Occipital lobe (tissue), 1 donor: ENCODE measurements at regions not wholly inside any gene's neighbourhood (a gene's known extent, or its start where the extent isn't known, plus 50 kb on each side); places are given as distances from the start of the nearest gene placed in this dataset.
"Not testable (repeated sequence)": the region's sequence is repeated elsewhere in the genome, so short reads cannot be mapped to it uniquely, and the experiment has no call there.

Experiments
- DNase-seq: peaks from one replicate; lab custom pipeline; 2025; lab: John Stamatoyannopoulos, UW

DNA sequence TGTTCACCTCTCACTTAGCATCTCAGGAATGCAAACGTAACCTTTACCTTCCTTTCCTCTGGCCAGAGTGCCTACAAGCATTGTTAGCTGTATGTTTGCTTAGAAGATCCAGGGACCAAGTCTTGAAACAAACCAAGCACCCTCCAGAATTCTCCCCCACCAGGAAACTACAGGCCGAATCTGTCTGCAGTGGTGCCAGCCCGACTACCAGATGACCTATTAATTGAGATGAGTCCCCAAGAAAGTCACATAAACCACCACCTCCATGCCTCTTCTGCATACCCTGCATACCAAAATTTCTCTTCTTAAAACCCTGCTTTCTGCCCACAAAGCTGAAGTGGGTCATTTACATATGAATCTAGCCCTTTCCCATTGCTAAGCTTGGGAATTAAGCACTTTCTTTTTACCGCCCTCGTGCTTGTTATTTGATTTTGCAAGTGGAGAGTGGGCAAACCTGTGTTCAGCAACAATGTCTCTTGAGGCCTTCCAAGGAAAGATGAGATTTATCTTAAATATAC is 1239.1 kb downstream of the CDH12 start:
- DNase-seq, result no peak

DNA sequence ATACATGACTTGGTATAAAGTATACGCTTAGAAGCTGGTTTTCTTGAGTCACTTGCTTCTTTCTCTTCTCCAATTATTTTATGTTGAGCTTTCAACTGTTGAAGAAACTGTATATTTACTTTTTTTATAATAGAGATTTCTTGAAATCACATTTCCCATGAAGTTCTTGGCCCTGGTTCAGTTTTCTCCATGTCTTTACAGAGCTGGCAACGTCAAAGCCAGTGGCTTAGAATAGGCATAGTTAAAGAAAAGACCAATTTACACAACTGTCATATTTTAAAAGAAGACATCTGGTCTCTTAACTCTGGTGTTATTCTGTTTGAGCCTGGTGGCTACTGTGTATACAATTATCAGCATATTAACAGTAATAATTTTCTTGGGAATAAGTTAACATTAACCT is 1249.3 kb downstream of the CDH12 start:
- no peak for DNase-seq

DNA sequence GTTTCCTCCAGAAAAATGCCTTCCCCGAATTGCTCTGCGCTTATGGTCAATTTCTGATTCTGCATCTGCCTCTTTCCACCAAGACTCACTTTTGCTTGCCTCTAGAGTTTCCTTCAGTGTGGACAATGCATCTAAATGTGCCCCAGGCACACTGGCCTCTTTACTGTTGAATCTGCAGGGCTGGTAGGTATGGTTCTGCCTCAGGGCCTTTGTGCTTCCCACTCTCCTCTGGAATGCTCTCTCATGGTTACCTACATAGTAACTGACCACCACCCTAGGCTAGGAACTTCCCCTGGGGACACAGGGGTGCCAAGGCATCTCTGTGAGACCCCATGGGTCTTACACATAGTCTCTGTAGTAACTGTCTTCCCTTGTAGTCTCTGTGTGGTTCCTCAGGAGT is 1258.6 kb downstream of the CDH12 start:
- no peak for DNase-seq

DNA sequence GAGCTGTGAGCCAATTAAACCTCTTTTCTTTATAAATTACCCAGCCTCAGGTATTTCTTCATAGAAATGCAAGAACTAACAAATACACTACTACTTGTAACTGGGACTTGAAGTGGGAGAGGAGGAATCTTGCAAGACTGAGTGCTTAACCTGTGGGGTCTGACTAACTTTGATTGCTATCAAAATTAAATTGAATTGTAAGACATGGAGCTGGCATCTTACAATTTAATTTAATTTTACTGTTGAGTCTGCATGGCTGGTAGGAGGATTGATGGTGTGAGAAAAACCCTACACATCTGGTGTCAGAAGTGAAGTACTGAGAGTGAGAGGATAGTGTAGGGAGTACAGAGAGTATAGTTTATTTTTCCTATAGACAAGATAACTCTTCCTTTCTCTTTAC is 1259.9 kb downstream of the CDH12 start:
- DNase-seq, result no peak

DNA sequence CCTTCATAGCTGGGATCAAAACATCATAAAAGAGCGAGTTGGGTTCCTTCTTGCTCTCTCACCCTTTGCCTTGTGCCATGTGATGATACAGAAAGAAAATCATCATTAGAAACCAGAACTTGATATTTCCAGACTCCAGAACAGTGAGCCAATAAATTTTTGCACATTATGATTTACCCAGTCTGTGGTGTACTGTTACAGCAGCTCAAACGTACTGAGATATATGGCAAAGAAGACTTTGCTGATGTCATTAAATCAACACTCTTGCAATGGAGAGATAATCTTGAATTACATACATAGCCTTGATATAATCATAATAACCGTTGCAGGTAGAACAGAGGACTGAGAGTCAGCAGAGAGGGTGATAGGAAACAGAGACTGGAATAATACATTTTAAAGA is 1271.6 kb downstream of the CDH12 start:
- DNase-seq, result no peak

DNA sequence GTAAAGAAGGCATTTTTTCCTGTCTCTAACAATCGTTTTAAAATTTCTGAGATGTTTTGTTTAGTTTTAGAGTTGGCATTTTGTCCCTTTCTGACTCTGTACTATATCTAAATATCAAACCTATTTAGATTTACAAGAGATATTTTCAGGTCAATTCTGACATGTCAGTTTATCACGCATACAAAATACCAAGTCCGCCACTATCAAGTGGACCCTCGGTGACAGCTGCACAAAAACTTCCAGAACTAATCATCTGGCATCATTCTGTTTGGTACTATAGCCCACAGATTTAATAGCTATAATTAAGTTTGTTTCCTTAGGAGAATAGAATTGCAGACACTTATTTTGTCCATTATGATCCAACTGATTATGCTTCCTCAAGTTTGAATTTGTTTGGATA is 1278.2 kb downstream of the CDH12 start:
- DNase-seq, result no peak

DNA sequence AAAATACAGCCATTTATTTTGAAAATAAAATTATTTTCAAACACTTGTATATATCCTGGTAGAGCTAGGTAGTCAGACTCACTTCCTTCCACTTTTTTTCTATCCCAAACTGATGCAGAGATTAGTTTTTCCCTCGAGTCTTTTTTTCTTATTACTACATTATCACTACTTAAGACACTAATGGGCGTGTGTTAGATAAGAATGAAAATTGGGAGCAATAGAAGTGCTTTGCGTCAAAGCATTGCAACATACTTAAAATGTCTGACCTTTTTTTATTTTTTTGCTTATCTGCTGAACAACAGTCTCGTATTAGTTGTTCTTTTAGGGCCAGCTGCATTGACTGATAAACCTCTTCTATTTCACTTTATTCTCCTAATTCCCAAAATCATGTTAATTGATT is 1278.7 kb downstream of the CDH12 start:
- DNase-seq, result no peak

DNA sequence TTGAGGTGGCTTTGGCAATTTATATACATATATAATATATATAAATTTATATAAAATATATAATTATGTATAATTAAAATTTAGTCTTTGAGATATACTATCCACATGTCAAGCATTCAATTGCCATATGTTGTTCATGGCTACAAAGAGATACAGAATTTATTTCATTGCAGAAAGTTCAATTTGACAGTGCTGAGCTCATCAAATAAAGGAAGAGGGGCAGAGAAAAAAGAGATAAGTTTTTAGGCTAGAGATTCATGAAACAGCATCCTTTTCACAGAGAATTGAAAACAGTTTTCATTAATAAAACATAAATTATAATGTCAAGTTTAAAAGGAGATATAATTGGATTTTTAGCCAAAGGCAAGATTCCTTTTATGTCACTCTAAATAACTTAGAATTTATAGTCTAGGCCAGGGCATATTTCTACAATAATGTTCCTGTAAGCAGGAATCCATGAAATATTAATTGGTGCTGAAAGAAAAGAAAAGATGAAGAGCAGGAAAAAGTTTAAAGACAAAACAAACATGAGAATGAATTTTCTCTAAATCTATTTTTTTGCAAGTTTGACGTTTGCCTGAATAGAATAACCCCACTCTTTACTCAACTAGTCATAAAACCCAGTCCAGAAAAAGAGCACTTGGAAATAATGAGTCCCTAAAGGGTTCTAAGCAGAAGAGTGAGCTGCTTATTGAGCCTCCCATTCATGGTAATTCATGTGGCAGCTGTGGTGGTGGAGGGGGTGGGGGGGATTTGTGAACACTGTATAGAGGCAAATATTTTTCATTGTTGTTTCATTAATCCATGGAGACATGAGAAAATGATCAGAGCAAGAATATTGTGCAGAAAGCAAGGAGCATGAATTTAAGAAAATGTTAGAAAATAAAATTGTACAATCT is 1279.5 kb downstream of the CDH12 start:
- no peak for DNase-seq

DNA sequence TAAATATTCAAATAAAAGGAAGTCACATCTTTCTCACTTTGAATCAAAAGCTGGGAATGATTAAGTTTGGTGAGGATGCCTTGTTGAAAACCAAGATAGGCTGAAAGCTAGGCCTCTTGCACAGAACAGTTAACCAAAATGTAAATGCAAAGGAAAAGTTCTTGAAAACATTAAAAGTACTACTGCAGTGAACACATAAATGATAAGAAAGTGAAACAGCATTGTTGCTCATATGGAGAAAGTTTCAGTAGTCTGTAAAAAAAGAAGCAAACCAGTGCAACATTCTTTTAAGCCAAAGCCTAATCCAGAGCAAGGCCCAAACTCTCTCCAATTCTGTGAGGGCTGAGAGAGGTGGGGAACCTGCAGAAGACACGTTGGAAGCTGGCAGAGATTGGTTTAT is 1281.9 kb downstream of the CDH12 start:
- not testable (repeated sequence) for DNase-seq

DNA sequence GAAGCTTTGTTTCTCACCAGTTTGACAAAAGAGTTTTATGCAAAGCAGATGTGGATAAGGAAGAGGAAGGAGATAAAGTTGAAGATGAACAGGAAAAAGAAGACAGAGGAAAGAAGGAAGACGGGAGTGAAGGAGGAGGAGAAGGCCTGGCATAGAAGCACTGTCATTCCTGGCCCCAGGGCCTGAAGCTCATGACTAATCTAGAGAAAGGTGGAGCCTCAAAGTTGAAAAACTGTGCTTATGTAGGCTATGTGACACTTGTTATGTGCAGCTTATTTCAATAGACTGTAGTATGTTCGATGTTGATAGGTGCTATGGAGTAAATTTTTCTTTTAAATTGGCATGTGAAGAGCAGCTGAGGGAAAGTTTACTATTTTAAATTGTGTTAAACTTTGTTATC is 1294.0 kb downstream of the CDH12 start:
- DNase-seq, result not testable (repeated sequence)

DNA sequence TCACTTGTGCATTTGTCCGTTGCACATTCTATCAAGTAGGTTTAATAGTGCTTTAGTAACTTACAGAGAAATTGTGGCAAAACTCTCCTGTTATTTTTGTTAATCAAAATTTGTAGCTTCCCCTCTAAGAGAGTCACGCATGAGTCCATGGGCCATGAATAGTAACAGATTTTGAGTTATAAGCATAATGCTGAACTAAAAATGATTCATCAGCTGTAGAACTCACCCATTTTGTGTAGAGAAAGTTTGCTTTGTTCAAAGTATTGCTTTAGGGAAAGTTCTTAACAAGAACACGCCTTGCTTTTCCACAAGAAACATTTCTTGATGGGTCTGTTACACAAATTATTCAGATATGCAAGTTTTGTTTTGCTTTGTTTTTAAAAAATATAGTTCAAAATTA is 1300.9 kb downstream of the CDH12 start:
- DNase-seq, result not testable (repeated sequence)

DNA sequence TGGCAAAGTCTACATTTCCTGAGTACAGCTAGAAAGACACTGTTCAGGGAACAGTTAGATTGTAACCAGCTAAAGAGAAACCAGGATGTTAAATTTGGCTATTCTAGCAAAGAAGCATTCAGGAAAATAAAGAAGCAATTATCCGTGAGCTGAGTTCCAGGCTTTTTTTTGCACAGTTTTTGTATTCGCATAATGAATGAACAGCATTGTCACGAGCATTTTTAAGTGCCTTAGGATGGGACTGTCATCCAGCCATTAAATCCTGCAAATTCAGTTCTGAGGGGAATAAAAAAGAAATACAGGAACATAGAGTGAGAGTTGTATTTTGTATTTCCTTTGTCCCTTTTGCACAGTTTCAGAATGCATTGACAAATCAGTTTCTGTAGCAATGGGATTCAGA is 1302.2 kb downstream of the CDH12 start:
- not testable (repeated sequence) for DNase-seq

DNA sequence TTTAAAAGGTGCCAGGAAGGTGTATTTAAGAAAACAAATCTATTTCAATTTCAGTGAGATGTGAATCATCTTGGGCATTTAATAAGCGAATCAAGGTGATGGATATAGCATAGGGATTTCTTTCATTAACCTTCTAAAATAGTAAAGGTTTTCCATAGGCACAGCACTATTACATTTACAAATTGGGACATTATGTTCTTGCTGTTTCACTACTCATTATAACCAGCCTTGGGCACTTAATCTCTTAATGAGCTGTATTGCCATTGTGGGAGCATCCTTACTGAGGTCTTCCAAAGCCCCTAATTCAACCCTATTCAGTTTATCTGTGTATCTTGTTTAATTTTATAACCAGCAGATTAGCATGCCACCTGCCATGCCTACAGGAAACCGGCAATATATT is 1305.5 kb downstream of the CDH12 start:
- DNase-seq, result not testable (repeated sequence)

DNA sequence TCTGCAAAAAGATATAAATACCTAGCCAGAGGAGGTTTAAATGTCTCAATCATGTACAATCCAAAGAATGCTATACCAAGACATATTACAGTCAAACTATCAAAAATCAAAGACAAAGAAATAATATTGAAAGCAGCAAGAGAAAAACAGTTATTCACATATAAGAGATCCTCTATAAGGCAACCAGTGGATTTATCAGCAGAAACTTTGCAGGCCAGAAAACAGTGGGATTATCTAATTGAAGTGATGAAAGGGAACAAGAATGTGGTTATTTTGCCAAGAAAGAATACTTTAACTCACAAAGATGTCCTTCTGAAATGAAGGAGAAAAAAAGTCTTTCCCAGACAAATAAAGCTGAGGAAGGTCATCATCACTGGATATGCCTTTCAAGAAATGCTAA is 1318.0 kb downstream of the CDH12 start:
- DNase-seq, result not testable (repeated sequence)

DNA sequence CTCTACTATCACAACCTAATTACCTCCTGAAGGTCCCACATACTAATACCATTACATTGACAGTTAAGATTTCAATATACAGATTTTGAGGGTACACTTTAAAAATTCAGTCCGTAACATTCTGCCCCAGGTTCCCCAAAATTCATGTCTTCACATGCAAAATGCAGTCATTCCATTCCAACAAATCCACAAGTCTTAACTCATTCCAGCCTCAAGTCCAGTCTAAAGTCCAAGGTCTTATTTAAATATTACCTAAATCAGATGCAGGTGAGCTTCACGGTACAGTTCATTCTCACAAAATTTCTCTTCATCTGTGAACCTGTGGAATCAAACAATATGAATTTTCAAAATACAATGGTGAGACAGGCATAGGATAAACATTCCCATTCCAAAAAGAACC is 1332.0 kb downstream of the CDH12 start:
- not testable (repeated sequence) for DNase-seq

DNA sequence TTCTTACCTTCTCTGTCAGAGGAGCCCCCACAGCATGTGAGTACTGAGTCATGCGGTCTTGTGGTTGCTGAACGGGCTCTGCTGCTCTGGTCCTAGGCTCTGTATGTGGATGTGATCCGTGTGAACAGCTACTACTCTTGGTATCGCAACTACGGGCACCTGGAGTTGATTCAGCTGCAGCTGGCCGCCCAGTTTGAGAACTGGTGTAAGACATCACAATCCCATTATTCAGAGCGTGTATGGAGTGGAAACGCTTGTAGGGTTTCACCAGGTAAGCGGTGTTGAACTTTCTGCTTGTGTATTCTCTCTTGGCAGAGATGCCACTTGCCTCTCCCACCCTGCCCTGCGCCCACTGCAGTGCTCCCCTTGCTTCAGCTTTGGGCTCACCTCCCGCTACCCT is 1356.2 kb downstream of the CDH12 start:
- DNase-seq, result not testable (repeated sequence)

DNA sequence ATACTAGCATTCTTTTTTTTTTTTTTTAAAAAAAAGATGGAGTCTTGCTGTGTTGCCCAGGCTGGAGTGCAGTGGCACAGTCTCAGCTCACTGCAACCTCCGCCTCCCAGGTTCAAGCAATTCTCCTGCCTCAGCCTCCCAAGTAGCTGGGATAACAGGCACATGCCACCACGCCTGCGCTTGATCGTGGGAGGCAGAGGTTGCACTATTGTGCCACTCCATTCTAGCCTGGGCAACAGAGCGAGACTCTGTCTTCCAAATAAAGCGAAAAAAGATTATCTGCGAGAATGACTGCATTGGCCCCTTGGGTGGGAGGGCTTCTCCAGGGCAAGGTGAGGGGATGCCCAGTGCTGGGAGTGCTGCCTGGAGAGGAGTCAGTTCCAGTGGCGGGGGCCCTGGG is 1357.1 kb downstream of the CDH12 start:
- not testable (repeated sequence) for DNase-seq

DNA sequence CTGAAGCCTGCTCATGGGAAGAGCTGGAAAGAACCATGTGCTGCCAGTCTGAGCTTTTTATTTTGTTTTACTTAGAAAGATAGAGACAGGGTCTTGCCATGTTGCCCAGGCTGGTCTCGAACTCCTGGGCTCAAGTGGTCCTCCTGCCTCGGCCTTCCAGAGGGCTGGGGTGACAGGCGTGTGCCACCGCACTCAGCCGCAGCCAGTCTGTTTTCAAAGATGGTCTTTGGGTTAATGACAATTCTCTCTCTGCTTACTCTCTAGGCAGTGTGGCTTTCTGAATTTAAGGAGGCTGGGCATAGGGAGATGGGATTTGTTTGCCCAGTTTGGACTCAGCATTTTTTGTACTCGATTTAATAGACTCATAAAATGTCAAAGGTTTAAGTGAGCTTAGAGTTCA is 1357.9 kb downstream of the CDH12 start:
- not testable (repeated sequence) for DNase-seq

DNA sequence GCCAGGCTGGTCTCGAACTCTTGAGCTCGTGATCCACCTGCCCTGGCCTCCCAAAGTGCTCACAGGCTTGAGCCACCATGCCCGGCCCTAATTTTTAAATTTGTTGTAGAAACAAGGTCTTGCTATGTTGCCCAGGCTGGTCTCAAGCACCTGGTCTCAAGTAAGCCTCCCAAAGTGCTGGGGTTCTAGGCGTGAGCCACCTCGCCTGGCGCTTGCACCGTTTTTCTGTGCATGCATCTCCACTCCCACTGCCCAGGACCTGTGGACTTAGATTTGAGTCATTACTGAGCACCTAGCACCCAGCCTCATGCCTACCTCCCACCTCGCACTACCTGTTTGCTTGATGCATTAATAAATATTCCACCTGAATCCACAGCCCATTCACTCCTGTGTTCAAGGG is 1359.1 kb downstream of the CDH12 start:
- not testable (repeated sequence) for DNase-seq

DNA sequence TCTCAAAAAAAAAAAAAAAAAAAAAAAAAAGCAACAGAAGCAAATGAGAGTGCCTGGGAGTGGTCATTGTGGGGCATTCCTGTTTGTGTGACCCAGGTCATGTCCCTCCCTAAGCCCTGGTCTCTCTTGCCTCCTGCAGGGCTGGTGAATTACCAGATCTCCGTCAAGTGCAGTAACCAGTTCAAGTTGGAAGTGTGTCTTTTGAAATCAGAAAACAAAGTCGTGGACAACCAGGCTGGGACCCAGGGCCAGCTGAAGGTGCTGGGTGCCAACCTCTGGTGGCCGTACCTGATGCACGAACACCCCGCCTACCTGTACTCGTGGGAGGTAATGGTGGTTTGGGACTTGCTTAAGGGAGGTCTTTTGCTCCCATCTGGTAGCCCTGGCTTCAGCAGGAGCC is 1362.0 kb downstream of the CDH12 start:
- not testable (repeated sequence) for DNase-seq

DNA sequence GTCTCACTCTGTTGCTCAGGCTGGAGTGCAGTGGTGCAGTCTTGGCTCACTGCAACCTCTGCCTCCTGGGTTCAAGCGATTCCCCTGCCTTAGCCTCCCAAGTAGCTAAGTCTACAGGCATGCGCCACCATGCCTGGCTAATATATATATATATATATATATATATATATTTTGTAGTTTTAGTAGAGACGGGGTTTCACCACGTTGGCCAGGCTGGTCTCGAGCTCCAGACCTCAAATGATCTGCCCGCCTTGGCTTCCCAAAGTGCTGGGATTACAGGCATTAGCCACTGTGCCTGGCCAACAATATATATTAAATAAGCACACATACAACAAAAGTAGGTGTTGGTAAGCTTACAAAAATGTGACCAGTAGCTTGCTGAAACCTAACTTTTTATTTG is 1364.3 kb downstream of the CDH12 start:
- not testable (repeated sequence) for DNase-seq

DNA sequence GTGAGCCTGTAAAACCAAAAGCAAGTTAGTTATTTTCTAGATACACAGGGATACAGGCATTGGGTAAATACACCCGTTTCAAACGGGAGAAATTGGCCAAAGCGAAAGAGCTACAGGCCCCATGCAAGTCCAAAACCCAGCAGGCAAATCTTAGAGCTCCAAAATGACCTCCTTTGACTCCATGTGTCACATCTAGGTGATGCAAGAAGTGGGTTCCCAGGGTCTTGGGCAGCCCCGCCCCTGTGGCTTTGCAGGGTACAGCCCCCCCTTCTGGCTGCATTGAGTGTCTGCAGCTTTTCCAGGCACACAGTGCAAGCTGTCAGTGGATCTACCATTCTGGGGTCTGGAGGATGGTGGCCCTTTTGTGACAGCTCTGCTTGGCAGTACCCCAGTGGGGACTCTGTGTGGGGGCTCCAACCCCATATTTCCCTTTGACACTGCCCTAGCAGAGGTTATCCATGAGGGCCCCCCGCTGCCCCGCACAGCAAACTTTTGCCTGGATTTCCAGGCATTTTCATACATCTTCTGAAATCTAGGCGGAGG is 1367.6 kb downstream of the CDH12 start:
- DNase-seq, result not testable (repeated sequence)

DNA sequence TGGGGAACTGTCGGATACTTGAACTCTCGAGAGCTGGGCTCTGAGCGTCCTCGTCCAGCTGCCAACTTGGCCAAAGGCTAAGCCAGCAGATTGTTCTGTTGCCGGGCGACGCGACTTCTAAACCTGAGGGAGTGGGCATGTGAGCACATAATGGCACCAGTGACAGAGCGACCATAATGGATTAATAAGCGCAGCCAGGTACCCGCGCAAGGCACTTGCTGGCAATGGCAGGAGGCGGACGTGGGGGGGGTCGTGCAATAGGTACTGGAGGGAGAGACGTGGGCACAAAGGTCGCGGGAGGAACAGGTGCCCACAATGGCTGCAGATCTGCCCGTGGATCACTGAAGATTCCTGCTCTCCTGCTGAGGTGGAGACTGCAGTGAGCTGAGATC is 1368.7 kb downstream of the CDH12 start:
- DNase-seq, result not testable (repeated sequence)
